ENCODE measurements at regions not wholly inside any gene's neighbourhood (a gene's known extent, or its start where the extent isn't known, plus 50 kb on each side); places are given as distances from the start of the nearest gene placed in this dataset.

DNA sequence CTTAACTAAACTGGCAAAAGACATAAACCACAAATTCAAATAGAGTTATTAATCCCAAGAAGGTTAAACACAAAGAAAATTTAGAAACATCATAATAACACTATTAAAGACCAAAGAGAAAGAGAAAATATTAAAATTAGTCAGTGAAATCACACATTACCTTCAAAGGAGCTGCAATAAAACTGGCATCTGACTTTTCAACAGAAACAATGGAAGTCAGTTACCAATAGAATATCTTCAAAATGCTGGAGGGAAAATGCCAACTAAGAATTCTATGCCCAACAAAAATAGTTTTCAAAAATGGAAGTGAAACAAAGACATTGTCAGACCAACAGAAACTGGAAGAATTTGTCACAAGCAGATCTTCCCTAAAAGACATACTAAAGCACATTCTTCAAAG lies 68.7 kb upstream of the RNF7 start:
- no peak for DNase-seq

DNA sequence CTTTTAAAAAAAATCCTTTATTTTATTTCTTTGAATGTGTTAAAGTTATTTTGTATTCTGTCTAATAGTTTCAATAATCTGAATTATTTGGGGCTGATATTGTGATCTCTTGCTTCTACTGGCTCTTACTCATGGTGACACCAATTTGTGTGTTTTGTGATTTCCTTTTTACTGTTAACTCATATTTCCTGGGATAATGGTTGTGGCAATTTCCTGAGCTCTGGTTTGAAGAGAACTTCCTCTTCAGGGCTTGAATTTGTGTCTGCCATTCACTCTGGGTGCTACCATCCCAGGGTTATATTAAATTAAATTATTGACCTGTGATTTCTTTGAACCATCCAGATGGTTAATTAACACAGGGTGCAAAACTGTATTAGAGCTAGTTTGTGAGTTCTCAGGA lies 60.4 kb upstream of the RNF7 start:
- DNase-seq, result no peak

DNA sequence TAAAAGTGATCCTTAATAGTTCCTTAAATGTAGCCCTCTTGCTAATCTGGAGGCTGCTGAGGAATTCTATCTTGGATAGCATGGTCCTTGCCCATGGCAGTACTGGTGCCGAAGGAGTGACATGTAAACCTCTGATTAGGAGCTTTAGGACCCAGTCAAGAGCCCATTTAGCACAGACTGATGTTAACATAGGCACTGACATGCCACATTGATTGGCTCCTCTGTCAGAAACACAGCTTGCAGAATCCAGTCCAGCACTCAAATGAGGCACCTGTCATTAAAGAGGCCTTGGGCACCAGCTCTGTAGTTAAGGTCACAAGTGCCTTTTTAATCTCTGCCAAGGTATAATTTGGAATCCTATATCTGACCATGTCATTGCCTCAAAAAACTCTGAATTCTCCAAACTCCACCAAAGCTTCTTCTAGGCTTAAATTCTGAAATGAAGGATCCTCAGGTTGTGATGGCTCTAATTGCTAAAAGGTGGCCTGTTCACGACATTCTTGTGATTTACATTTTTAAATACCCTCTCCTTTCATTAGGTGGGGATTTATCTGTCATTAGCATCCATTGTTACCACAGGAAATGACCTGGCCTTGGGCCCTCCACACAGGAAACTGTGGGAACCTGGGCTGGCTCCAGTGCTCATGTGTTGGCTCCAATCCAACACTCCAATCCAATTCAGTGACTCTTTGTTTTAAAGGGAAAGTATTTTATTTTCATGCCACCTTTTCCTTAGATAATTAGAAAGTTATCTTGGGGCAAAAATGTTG lies 57.3 kb upstream of the RNF7 start:
- peak; percentile 43 for DNase-seq

DNA sequence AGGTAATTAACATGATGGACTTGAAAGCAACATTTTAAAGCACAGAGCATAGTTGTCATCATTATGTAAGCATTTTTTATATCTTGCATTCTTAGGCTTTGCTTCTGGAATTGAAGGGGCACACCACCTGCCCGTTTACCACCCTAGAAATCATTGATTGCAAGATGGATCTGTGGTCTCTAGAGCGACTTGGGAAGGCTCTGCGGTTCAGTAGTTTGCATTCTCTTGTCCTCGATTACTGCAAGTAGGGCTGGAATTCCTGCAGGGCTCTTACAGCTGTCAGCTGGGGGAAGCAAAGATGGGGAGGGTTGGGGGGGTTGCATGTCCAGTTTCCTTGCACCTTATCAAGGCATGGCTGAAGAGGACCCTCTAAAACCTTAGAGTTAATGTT lies 56.7 kb upstream of the RNF7 start:
- DNase-seq, result no peak

DNA sequence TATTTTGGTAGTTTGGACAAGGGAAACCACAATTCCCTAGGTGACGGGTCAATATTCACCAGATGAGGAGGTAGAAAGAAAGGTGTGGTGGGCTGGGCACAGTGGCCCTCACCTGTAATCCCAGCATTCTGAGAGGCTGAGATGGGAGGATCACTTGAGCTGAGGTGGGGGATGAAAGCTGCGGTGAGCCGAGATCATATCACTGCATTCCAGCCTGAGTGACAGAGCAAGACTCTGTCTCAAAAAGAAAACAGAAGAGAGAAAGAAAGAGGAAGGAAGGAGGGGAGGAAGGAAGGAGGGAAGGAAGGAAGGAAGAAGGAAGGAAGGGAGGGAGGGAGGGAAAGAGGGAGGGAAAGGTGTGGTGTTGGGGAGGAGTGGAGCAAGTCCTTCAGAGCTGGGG lies 56.1 kb upstream of the RNF7 start:
- no peak for DNase-seq

DNA sequence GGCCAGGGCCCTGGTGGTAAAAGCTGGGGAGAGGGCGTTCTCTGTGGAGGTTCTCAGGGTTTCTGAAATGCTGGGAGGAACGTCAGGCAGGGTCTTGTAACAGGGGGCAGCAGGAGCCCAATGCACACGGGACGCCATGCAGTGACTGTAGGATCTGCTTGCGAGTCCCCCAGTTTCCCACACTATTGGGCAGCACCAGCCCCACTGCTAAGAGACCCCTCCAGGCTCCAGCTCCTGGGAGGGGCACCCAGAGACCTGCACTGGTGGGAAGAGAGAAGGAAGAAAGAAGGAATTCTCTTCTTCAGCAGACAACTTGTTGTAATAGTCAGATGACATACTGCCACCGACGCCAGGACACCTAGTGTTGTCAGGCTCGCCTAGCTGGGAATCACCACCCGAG lies 55.2 kb upstream of the RNF7 start:
- no peak for DNase-seq

DNA sequence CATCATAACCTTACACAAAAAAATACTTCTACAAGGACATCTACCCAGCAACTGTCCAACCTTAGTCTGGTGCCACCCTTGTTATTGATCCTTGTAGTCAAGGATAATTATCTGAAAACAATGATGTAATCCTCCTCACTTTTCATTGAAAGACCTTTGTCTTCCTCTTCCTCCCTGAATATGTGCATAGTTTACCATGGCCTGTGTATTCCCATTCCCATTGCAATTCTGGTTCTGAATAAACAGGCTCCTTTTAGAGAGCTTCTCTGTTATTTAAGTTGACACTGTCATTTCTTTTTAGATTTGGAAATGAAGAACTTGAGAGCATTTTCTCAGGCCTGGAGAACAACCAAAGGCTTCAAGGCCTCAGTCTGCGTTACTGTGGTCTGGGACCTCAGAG lies 53.3 kb upstream of the RNF7 start:
- no peak for DNase-seq

DNA sequence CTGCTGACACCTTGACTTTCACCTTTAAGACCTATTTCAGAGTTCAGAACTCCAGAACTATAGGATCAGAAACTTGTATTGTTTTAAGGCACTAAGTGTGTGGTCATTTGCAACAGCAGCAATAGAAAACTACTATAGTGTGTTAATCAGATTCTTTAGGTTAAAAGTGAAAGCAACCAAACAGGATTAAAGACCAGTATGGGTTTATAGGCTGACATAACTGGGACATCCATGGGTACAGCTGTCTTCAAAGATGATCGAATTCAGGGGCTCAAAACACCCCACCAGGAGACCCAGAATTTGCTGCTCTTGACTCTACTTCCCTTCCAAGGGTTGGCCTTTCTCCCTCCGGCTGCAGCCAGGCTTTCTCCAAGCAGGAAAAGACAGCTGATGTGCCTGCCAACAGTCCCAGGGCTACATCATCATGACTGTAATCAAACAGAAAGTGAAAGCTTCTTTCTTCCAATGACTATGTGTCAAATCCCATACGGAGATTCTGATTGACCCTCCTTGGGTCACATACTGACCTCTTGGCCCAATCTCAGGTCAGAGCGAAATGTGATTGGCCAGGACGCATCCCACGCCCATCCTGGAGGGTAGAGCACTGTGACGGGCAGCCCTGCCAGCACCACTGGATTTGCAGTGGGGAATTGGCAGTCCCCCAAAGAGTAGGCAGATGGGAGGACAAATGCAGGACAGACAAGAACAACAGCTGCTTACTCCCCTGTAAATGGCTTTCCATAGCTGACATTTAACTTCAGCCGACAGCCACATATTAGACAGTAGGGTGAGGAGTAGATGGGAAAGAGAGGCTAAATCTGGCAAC lies 51.4 kb upstream of the RNF7 start:
- DNase-seq, result peak; percentile 52
